RWPE1 (cell line): ENCODE measurements at regions not wholly inside any gene's neighbourhood (a gene's known extent, or its start where the extent isn't known, plus 50 kb on each side); places are given as distances from the start of the nearest gene placed in this dataset.

Experiments
- CTCF ChIA-PET: fragments of 350-600 bp; sonication (Branson Sonifier 250); formaldehyde crosslinking; extraction: SDS; loops from one replicate; lab custom pipeline; 2021; lab: Yijun Ruan, JAX
- POLR2A ChIA-PET: fragments of 400-600 bp; formaldehyde crosslinking; extraction: SDS; loops from one replicate; lab custom pipeline; 2020; ENCODE audit warnings: antibody characterized with exemption; ENCODE audit not compliant: low non-redundant PET; lab: Yijun Ruan, JAX
- DNase-seq: peaks from one replicate; pipeline ENCODE4 v3.0.0; 2012; ENCODE audit warnings: low spot score
- H3K27ac ChIP-seq: fragments of 450-650 bp; 2 replicates; pipeline ENCODE4 v1.5.1; 2017
- CTCF ChIP-seq: fragments of 450-650 bp; conservative IDR thresholded peaks from 2 replicates; pipeline ENCODE4 v1.5.1; 2017; ENCODE audit warnings: low read depth, mild to moderate bottlenecking

DNA sequence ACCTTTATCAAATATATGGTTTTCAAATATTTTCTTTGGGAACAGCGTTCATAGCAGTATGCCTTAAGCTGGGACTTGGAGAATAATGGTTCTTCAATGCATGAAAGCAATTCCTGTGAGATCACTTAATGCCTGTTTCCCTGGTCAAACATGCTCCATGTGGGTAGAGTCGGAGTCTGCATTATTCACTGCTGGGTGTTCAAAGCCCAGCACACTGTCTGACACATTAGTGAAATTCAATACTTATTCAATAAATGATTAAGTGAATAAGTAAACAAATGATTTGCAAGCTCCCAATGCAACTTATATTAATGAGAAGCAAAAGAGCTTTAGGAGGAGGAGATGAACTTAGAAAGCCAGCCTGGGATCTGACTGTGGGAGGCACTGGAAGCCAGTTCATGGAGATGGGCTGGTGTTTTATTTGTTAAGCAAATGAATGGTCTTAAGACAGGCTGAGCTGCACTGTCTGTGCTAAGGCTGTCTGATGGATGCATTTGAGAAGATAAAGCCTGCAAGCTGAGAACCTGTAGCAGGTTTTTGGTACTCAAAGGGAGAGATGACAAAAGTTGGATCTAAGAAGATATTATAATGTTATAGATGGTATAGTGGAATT, 490.8 kb downstream of the MCTP2 start:
- TF ChIP-seq CTCF: no peak
- ChIA-PET POLR2A (no interaction called here), CTCF (no interaction called here)
- no peak overlapping the region for H3K27ac ChIP-seq
- DNase-seq: no peak

DNA sequence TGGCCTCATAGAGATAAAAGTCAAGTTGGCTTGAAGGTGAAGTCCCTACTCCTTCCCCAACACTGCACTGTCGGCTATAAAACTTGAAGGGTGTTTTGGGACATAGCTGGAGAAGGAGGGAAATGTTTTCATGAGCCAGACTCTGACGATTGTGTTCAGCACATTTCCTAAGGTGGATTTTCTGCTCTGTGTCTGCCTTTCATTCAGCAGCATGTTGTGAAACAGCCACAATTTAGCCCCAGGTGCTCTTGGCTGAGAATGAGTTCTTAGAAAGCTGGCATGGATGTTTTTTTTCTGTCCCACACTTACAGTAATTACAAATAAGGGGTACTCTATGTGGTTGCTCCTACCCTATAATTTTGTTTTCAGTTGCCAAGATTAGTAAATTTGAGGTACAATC, 492.4 kb downstream of the MCTP2 start:
- CTCF ChIA-PET: interaction anchor here (1.3 kb wide), 1 partner anchor 30 kb away, joined by 4 read pairs; no protein-coding TSS in a partner anchor
- no peak overlapping the region for H3K27ac ChIP-seq
- POLR2A ChIA-PET: no interaction called here
- peak; percentile 31 for DNase-seq
- TF ChIP-seq CTCF: no peak

DNA sequence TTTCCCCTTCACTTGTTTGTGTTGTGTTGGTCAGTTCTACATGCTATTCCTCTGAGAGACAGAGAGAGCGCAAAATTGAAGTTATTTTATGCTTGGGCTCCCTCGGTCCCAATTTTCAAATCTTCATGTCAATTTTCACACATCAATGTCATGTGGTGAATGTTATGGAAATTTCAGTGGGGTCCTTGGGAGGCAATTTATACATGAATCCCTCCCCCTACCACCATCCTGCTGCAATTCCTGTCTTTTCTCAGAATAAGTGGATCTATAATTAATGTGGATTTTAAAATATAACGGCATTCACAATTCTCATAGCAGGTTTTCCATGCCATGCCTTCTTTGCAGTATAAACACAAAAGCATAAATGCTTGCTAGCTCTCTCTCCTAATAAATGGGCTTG, 499.9 kb downstream of the MCTP2 start:
- no peak for DNase-seq
- POLR2A ChIA-PET: no interaction called here
- H3K27ac ChIP-seq: no peak overlapping the region
- TF ChIP-seq CTCF: no peak
- CTCF ChIA-PET: no interaction called here

- CTCF ChIA-PET: interaction anchor here (0.6 kb wide), 1 partner anchor 64 kb away, joined by 3 read pairs; no protein-coding TSS in a partner anchor
- H3K27ac ChIP-seq: no peak overlapping the region
- no peak for TF ChIP-seq CTCF
- DNase-seq: no peak
- POLR2A ChIA-PET: no interaction called here
Observed at GRCh38 chr15:94734460-94734859, 503.1 kb downstream of the MCTP2 start.

- ChIA-PET POLR2A (interaction anchor here (0.6 kb wide), 1 partner anchor 81 kb away, joined by 5 read pairs; no protein-coding TSS in a partner anchor), CTCF (no interaction called here)
- DNase-seq: no peak
- no peak for TF ChIP-seq CTCF
- H3K27ac ChIP-seq: no peak overlapping the region
Observed at GRCh38 chr15:94736236-94736635, 504.9 kb downstream of the MCTP2 start.

- POLR2A ChIA-PET: no interaction called here
- no peak overlapping the region for H3K27ac ChIP-seq
- TF ChIP-seq CTCF: no peak
- CTCF ChIA-PET: no interaction called here
- DNase-seq: no peak
Observed at GRCh38 chr15:94739639-94740038, 508.3 kb downstream of the MCTP2 start.
